ENCODE measurements at regions not wholly inside any gene's neighbourhood (a gene's known extent, or its start where the extent isn't known, plus 50 kb on each side); places are given as distances from the start of the nearest gene placed in this dataset.

DNA sequence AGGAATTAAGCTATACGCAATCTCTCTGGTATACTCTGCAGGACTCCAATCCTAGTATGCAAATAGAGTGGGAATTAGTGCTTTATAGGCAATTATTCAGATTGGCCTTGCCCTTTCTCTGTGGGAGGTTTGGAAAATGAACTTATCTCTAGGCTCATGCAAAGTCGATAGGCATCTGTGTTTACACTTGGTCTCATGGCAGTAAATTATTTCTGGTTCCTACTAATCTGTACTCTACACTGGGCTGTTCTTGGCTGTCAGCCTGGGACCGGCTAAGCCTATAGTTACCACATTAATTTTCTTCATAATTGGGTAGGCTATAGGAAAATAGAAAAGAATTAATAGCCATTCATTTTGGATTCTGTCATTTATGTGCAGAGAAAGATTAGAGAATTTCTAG, 544.6 kb downstream of the AMY1C start:
- TF ChIP-seq, protein P1, sequence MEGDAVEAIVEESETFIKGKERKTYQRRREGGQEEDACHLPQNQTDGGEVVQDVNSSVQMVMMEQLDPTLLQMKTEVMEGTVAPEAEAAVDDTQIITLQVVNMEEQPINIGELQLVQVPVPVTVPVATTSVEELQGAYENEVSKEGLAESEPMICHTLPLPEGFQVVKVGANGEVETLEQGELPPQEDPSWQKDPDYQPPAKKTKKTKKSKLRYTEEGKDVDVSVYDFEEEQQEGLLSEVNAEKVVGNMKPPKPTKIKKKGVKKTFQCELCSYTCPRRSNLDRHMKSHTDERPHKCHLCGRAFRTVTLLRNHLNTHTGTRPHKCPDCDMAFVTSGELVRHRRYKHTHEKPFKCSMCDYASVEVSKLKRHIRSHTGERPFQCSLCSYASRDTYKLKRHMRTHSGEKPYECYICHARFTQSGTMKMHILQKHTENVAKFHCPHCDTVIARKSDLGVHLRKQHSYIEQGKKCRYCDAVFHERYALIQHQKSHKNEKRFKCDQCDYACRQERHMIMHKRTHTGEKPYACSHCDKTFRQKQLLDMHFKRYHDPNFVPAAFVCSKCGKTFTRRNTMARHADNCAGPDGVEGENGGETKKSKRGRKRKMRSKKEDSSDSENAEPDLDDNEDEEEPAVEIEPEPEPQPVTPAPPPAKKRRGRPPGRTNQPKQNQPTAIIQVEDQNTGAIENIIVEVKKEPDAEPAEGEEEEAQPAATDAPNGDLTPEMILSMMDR (IDR thresholded peaks at IDR 0.05): no peak
- TF ChIP-seq EZH2 (IDR thresholded peaks at IDR 0.05) (no peak), EZH2phosphoT487 (IDR thresholded peaks at IDR 0.05) (no peak)
